GM06990 (cell line): ENCODE measurements at regions not wholly inside any gene's neighbourhood (a gene's known extent, or its start where the extent isn't known, plus 50 kb on each side); places are given as distances from the start of the nearest gene placed in this dataset.
"Not testable (repeated sequence)": the region's sequence is repeated elsewhere in the genome, so short reads cannot be mapped to it uniquely, and the experiment has no call there.

Experiments used
- DNase-seq: peaks from one replicate; pipeline ENCODE4 v3.0.0-alpha.2; 2011; ENCODE audit not compliant: insufficient read length; ENCODE audit errors: extremely low read depth
- H3K27me3 ChIP-seq: replicated peaks from 2 replicates; pipeline ENCODE4 v1.6.0; 2011; ENCODE audit warnings: low read length; ENCODE audit not compliant: control insufficient read depth, insufficient read depth
- H3K36me3 ChIP-seq: 2 replicates; pipeline ENCODE4 v1.5.1; 2011; ENCODE audit warnings: low read length; ENCODE audit not compliant: control insufficient read depth, insufficient read depth
- H3K4me3 ChIP-seq: replicated peaks from 2 replicates; pipeline ENCODE4 v1.5.1; 2011; ENCODE audit warnings: low read depth, mild to moderate bottlenecking, control low read depth, low read length
- CTCF ChIP-seq: IDR thresholded peaks from 2 replicates; pipeline ENCODE4 v1.5.1; 2011; ENCODE audit warnings: low read length, control low read depth, mild to moderate bottlenecking, inconsistent platforms; ENCODE audit not compliant: insufficient read depth, poor library complexity, severe bottlenecking

GRCh38 chr3:103513003-103513402 is 1078.2 kb downstream of the ZPLD1 start:
- TF ChIP-seq CTCF: no peak
- no peak overlapping the region for H3K4me3 ChIP-seq
- H3K27me3 ChIP-seq: no peaks in the 10 kb centered on the region

GRCh38 chr3:103515116-103515515 is 1080.3 kb downstream of the ZPLD1 start:
- no peak overlapping the region for H3K4me3 ChIP-seq
- TF ChIP-seq CTCF: no peak
- H3K27me3 ChIP-seq: no peaks in the 10 kb centered on the region
- DNase-seq: no peak
- no peaks in the 10 kb centered on the region for H3K36me3 ChIP-seq

More at GRCh38 chr3:103513003-103513402, 1078.2 kb downstream of the ZPLD1 start:
- H3K36me3 ChIP-seq: no peaks in the 10 kb centered on the region
- no peak for DNase-seq

- Histone ChIP-seq H3K27me3 (no peaks in the 10 kb centered on the region), H3K4me3 (no peak overlapping the region), H3K36me3 (no peaks in the 10 kb centered on the region)
- no peak for TF ChIP-seq CTCF
- no peak for DNase-seq
Observed at GRCh38 chr3:103516950-103517349, 1082.1 kb downstream of the ZPLD1 start.

- DNase-seq, H3K36me3 ChIP-seq, H3K27me3 ChIP-seq, H3K4me3 ChIP-seq: not testable (repeated sequence)
Observed at GRCh38 chr3:103531327-103531726, 1096.5 kb downstream of the ZPLD1 start.

- H3K27me3 ChIP-seq: no peaks in the 10 kb centered on the region
- no peak overlapping the region for H3K4me3 ChIP-seq
- TF ChIP-seq CTCF: no peak
- no peaks in the 10 kb centered on the region for H3K36me3 ChIP-seq
- DNase-seq: no peak
Observed at GRCh38 chr3:103532986-103533385, 1098.2 kb downstream of the ZPLD1 start.

GRCh38 chr3:103554451-103554850 is 1119.6 kb downstream of the ZPLD1 start:
- H3K4me3 ChIP-seq: no peak overlapping the region
- H3K36me3 ChIP-seq: no peaks in the 10 kb centered on the region
- no peaks in the 10 kb centered on the region for H3K27me3 ChIP-seq
- no peak for DNase-seq
- TF ChIP-seq CTCF: no peak

GRCh38 chr3:103564116-103564515 is 1129.3 kb downstream of the ZPLD1 start:
- not testable (repeated sequence) for H3K4me3 ChIP-seq, DNase-seq, H3K36me3 ChIP-seq, H3K27me3 ChIP-seq
